ENCODE measurements at regions not wholly inside any gene's neighbourhood (a gene's known extent, or its start where the extent isn't known, plus 50 kb on each side); places are given as distances from the start of the nearest gene placed in this dataset.

DNA sequence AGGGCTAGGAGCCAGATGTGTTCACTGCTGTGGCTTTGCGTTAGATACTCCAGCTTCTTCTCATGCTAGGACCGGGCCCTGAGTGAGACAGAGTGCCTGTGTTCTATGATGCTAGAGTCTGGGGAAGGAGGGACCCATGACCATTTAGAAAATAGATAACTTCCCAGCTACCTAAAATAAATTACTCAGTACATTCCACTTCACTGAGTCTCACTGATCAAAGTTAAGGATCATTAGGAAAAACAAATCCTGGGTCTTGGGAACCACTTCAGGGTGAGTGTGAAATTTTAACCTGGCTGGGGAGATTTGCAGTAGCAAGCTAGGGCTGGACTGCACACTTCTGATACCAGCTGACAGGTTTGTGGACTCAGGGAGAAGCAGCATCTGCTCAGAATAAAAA, 138.1 kb downstream of the EMX2 start:
- H3K4me3 ChIP-seq (ENCODE audit: control insufficient read depth, low read depth, low read length) = no peak overlapping the region
- no peak for DNase-seq (ENCODE audit: low read depth)
- TF ChIP-seq, protein P1, sequence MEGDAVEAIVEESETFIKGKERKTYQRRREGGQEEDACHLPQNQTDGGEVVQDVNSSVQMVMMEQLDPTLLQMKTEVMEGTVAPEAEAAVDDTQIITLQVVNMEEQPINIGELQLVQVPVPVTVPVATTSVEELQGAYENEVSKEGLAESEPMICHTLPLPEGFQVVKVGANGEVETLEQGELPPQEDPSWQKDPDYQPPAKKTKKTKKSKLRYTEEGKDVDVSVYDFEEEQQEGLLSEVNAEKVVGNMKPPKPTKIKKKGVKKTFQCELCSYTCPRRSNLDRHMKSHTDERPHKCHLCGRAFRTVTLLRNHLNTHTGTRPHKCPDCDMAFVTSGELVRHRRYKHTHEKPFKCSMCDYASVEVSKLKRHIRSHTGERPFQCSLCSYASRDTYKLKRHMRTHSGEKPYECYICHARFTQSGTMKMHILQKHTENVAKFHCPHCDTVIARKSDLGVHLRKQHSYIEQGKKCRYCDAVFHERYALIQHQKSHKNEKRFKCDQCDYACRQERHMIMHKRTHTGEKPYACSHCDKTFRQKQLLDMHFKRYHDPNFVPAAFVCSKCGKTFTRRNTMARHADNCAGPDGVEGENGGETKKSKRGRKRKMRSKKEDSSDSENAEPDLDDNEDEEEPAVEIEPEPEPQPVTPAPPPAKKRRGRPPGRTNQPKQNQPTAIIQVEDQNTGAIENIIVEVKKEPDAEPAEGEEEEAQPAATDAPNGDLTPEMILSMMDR (IDR thresholded peaks at IDR 0.05; ENCODE audit: control insufficient read depth, insufficient read depth, low read depth, low read length, missing control alignments) = no peak

DNA sequence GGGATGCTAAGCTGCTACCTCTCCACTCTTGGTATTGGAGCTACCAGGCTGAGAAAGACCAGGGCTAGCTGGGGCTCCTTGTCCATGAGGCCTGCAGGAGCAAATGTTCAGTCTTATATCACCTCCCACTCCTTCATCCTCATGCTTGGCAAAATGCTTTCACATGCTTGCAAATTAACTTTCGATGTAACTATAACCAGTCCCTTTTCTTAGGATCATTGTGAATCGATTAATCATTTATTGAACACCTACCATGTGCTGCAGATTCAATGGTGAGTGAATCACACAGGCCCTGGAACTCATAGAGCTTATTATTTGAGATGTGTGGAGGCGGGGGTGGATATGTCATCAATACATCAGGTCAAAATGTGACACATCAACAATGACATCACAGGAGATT, 138.6 kb downstream of the EMX2 start:
- DNase-seq (ENCODE audit: low read depth) = no peak
- no peak overlapping the region for H3K4me3 ChIP-seq (ENCODE audit: control insufficient read depth, low read depth, low read length)
- TF ChIP-seq, protein P1 (IDR thresholded peaks at IDR 0.05; ENCODE audit: control insufficient read depth, insufficient read depth, low read depth, low read length, missing control alignments) = no peak

DNA sequence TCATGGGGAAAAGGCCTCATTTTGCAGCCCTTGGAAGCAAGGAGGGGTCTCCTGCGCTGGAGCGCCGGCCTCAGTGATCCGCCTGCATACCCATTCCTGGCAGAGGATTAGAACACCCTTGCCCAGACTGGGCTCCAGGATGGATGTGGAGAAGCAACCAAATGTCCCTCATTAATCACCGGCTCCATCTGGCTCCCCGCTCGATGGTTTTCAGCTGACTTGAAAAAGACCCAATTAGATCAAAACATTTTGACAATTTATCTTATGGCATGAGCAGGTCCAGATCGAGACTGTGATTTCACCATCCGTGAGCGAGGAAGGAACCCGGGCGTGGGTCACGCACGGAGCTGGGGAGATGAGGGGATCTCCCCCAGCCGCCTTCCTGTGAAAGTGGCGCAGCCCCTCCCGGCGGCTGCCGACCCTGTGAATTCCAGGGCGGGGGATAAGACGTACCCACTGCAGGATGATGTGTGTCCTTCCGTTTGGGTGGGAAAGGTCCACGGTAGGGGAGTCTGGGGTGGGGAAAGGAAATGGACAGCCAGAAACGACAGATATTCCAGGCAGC, 141.6 kb downstream of the EMX2 start:
- TF ChIP-seq, protein P1 (IDR thresholded peaks at IDR 0.05; ENCODE audit: control insufficient read depth, insufficient read depth, low read depth, low read length, missing control alignments) = no peak
- DNase-seq (ENCODE audit: low read depth) = no peak
- H3K4me3 ChIP-seq (ENCODE audit: control insufficient read depth, low read depth, low read length) = no peak overlapping the region

DNA sequence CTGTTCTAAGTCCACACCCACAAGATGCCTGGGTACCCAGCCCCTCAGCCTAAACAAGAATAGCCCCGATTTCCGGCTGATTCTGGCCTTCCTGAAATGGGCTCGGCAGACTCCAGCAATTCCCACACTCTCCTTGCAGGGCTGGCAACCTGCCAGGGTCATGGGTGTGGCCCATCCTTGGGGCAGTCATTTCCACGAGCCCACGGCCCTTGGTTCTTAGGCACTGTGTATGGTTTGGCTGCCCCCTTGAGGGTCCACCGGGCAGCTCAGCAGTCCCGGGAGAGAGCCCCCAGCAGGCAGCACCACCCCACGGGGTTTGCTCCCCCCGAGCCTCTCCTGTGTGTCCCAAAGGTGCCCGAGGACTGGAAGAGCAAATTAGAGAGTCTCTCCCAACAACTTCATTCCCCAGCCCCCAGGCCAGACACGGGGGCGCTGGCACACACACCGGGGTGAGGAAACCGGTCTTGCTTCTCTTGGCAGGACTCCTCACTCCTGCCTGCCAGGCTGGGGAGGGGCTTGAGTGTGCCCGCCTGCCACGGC, 142.2 kb downstream of the EMX2 start:
- no peak for DNase-seq (ENCODE audit: low read depth)
- TF ChIP-seq, protein P1 (IDR thresholded peaks at IDR 0.05; ENCODE audit: control insufficient read depth, insufficient read depth, low read depth, low read length, missing control alignments) = no peak
- H3K4me3 ChIP-seq (ENCODE audit: control insufficient read depth, low read depth, low read length) = no peak overlapping the region

DNA sequence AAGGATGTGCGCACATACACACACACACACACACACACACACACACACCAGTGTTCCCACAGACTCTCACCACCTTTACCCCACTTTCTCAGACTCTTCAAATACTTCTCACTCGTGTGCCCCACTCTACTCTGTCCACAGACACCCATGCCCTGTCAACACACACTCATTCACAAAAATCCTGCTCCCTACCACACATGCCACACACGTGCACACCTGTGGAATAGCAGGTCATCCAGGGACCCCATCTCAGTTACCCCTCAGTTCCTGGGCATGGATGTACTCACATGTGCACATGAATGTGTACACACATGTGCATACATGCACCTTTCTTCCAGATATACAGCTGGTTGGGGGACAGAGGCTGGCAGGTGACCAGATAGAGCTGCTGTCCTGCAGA, 142.9 kb downstream of the EMX2 start:
- DNase-seq (ENCODE audit: low read depth) = no peak
- TF ChIP-seq, protein P1 (IDR thresholded peaks at IDR 0.05; ENCODE audit: control insufficient read depth, insufficient read depth, low read depth, low read length, missing control alignments) = no peak
- H3K4me3 ChIP-seq (ENCODE audit: control insufficient read depth, low read depth, low read length) = no peak overlapping the region

DNA sequence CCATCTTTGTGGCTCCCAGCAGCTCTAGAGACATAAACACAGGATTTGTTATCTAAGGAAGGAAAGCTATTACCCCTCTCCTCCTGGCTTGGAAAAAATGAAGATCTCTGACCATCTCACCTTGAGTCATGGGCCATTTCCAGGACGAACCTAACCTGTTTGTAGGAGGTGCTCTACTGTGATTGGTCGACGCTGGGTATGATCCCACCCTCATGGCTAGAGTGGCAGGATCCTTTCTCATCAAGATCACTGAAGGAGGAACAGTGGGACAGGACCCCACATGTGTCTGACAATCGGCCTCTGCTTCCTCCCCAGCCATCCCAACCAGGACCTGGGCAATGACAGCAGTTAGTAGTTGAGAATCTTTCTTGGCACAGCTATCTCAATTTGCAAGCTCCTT, 144.1 kb downstream of the EMX2 start:
- no peak for DNase-seq (ENCODE audit: low read depth)
- no peak overlapping the region for H3K4me3 ChIP-seq (ENCODE audit: control insufficient read depth, low read depth, low read length)
- TF ChIP-seq, protein P1 (IDR thresholded peaks at IDR 0.05; ENCODE audit: control insufficient read depth, insufficient read depth, low read depth, low read length, missing control alignments) = no peak
